Forelimb muscle (tissue), 1 donor: ENCODE measurements at regions not wholly inside any gene's neighbourhood (a gene's known extent, or its start where the extent isn't known, plus 50 kb on each side); places are given as distances from the start of the nearest gene placed in this dataset.
A peak's percentile ranks its signal among the peaks of the same experiment; 100 is the strongest.

Source experiments
- DNase-seq: peaks from one replicate; pipeline ENCODE4 v3.0.0-alpha.2; 2013; ENCODE audit warnings: low read depth

DNA sequence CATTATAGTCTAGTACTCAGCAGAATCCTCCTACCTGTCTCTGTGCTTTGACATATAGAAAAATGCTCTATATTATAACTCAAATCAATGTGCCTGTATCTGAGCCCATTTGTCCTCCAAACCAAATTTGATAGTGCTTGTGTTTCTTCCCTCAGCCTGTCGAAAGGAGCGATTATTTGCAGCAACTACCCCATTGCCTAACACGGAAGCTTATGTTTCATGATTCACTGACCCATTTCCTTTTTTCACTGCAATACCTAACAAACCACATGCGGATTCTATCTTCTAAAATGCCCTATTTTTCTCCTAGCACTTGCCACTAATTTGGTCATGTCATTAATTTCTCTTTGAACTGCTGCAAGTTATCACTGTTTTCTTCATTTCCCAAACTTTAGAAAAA lies 1220.6 kb upstream of the CADM2 start:
- DNase-seq = no peak

DNA sequence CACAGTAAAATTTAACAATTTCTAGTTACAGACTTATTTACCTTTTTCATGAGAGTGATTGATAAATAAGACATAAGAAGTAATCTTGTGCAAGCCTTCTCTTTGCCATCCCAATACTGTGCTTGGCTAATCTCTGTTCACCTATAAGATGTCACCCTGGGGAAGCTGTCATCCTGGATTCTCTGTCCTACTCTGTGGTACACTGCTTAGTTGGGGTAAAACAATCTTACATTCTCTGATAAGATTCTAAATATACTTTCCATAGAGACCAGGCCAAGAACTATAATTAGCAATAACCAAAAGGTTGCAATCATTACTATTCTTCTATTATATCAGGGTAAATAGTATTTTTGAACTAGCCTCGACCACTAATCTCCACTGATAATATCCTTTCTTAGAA lies 1218.3 kb upstream of the CADM2 start:
- DNase-seq = no peak

DNA sequence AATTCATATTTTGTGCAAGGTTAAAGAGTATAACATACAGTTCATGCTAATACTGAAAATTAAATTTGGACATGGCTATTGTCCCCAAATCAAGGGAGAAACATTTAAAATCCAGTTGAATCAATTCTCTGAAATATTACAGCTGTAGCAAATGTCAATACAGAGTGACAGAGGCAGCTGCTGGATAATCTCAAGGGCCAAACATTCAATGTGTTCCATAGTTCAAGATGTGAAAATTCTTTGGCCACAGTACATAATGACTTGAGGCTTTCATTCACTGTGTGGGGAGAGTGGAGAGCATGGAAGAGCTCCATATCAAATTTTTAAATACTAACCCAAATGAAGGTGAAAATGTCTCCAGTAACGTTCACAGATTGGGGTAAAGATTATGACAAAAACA lies 1192.8 kb upstream of the CADM2 start:
- DNase-seq = no peak

DNA sequence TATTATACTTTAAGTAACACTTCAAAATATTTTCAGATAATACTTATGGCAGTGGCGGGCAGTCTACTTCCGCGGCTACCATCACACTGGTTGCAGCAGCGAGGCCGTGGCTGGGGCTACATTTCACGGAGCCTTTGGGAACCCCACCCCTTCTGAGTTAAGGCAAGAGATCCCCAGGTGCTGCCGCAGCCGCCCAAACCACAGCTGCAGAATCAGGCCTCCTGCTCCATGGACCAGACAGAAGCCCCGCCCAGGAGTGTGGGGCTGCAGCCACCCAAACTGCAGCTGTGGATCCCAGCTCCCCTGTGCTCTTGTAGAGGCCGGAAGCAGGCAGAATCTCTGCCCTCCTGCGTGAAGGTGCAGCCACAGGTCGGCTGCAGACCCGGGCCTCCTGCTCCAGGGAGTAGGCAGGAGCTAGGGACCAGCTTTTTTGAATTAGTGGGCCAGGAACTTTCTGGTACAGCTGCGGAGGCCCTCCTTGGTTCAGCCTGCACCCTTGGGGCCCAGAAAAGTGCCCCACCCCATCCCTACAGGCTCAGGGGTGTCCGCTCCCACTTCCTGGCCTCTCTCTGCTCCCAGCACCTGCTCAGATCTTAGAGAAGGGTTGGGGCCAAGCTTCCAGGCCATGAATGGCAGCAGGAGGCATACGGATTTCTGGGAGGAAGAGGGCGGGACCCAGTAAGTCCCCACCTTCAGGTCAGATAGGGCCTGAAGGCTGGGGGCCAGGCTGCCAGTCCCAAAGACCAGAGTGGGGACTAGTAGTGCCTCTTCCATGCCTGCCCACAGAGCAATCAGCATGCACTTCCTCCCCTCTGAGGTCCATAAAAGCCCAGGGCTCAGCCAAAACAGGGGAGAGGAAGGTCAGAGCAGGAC lies 1188.8 kb upstream of the CADM2 start:
- no peak for DNase-seq

DNA sequence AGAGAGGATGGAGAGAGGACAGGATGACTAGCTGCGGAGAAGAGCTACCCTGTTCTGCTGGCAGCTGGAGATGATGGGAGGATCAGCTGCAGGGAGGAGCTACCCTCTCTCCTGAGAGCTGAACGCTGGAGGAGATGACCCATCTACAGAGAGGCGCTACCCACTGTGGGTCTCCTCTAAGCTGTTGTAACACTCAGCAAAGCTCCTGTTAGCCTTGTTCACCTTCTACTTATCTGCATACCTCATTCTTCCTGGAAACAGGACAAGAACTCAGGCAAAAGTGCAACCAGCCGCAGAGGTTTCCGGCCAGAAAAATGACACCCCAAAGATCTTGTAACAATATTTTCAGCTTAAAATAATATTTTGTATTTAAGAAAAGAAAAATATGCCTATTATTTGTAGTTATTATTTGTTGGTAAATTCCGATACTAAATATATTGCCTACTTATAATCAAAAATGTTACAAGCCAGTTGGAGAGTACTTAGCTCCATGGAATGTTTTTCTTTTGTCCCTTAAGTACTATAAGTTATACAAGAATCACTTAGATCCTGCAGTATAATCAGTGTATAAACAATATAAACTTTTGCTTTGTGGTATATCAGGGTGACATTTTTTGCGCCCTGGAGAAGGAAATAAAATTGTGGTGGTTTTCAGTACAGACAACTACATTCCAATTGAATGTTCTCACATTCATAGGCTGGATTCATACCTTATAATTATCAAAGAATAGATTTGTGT lies 1188.0 kb upstream of the CADM2 start:
- no peak for DNase-seq

DNA sequence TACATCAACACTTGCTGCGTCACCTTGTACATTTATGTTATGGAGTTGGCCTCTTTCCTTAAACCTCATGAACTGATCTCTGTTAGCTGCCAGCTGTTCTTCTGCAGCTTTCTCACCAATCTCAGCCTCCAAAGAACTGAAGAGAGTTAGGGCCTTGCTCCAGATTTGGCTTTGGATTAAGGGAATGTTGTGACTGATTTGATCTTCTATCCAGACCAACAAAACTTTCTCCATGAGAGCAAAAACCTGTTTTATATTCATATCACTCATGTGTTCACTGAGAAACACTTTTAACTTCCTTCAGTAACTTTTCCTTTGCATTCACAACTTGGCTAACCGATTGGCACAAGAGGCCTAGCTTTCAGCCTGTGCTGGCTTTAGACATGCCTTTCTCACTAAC lies 1156.0 kb upstream of the CADM2 start:
- no peak for DNase-seq

DNA sequence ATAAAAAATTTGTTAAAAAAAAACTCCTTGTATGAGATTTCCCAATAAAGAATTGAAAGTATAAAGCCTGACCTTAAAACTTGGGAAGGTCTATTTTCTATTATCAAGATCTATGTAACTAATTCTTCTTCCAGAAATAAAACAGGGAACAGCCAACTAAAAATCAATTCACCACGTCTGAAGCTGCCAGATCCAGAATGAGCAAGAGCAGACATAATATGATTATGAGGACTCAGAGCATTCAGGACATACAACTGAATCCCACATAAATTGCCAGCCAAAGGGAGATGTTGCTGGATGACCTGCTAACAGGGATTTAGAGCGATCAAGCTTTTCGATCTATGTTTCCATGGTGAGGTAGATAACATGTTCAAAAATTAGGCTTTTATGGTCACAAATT lies 1151.3 kb upstream of the CADM2 start:
- DNase-seq = no peak

DNA sequence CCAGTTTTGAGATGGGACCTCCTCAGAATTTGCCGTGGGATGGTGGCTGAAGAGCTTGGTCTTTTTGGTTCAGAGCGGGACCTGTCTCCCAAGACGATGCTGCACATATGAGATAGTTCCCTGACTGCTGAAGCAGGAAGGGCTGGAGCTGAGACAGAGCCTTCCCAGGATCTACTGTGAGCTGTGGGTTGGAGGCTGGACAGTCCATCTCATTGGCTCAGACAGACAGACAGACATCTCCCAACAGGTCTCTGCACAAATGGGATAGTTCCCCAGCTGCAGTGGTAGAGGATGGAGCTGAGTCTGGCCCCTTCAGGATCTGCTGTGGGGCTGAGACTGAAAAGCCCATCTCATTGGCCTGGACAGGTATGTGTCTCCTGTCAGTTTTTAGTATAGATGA lies 1145.6 kb upstream of the CADM2 start:
- no peak for DNase-seq

DNA sequence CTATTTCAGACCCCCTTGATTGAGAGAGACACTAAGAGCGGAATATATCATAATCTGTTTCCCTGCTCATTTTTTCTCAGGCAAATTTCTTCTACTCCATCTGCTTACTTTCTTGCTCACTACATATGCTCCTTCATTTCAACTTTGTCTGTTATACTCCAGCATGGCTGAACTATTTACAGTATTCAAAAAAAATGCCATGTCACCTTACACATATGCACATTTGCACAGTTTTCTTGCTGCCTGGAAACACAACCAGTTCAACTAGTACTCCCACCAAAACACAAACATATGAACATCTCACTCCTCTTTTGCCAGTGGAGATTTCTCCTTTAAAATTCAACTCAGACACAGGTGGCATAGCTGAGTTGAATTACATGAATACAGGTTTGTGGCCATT lies 1142.1 kb upstream of the CADM2 start:
- no peak for DNase-seq

DNA sequence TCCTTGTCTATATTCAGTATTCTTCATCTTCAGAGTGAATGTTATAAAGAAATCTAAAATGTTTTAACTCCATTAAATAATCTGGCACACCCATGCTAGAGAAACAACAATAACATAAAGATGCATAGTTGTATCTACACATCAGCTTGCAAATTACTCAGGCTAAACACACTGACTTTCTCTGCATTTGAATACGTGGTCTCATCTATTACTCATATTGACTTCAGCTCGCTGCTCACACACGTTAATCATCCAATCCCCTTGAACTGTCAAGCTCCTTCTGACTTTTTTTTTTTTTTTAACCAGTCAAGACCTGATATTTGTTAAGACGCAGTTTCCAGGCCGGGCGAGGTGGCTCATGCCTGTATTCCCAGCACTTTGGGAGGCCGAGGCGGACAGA lies 1137.3 kb upstream of the CADM2 start:
- no peak for DNase-seq

DNA sequence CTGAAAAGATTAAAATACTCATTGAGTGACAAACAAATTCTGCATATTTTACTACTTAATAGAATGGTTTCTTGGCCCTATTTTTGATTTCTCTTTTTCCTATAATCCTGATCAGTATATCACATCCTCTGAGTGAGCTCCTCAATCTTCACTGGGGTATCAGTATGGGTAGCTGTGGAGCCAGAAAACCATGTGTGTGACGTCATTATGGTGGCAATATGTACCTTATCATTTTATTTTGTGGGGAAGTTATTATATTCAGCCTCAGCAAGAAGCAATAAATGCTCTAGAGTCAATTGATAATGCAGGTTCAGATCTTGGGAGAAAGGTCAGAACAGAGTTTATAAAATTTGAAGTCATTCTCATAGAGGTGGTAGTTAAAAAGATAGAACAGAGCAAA lies 1135.7 kb upstream of the CADM2 start:
- no peak for DNase-seq

DNA sequence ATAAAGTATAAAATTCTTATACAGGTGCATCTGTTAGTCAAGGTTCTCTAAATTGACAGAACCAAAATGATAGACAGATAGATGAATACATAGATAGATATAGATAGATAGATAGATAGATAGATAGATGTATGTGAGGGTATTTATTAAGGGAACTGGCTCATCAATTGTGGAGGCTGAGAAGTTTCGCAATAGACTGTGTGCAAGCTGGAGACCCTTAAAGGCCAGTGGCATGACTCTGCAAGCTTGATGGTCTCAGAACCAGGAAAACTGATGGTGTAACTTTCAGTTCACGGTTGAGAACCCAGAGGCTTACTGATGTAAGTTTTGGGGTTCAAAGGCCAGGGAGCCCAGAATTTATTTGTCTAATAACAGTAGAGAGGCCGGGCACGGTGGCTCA lies 1123.7 kb upstream of the CADM2 start:
- no peak for DNase-seq

DNA sequence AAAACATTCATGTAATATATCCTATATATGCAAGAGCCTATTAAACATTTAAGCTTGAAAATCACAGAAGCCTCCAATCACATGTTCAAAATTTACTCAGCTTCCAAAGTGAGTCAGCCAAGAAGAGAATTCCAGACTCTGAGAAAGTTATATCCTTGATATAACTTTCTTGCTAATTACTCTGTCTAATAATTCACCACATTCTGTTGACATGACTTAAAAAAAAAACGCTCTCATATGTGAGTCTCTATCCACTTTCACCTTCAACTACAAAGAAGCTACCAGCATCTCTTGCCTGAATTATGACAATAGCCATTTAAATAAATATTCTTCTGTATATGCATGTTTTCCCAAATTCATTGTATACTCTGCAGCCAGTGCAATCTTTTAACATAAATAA lies 1116.3 kb upstream of the CADM2 start:
- DNase-seq = no peak

DNA sequence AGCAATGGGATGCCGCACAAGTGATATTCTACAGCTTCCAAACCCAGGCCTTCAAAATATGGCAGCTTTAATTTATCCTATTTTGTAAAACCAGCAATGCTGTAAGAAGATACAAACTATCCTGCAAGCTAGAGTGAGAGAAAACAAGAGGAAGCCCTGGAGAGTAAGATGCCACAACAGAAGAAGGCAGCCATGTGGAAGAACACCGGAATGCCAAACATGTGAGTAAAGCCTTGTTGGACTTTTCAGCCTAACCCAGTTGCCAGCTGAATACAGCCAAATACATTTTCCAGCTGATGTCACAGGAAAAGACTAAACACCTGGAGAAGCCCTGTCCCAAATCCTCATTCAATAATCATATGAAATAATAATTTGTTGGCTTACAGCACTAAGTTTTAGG lies 1115.1 kb upstream of the CADM2 start:
- no peak for DNase-seq

DNA sequence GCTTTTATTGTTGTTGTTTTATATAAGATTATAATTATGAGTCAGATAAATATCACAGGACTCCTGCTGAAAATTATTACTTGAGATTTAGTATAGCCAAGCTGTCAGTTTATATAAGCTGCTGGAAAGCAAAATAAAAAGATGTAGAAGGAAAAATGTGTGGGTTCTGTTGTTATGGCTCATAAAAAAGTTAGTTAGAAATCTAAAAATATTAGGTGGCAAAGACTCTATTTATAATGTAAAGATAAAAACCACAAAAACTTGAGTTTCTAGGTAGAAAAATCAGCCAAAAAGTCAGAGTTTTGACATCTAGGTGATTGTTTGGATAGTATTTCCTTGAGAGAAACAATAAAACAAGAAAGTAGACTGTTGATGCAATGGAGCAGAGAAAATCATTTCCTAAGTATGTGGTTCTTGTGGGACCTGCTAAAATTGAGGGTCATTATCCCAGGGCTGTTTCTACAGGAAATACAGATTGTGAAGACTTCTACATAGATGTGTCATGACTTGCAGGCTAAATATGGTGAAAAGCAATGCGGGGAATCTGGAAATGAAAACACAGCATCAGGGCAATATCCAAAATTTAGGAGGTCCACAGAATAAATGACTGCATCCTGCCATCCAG lies 1109.6 kb upstream of the CADM2 start:
- no peak for DNase-seq

DNA sequence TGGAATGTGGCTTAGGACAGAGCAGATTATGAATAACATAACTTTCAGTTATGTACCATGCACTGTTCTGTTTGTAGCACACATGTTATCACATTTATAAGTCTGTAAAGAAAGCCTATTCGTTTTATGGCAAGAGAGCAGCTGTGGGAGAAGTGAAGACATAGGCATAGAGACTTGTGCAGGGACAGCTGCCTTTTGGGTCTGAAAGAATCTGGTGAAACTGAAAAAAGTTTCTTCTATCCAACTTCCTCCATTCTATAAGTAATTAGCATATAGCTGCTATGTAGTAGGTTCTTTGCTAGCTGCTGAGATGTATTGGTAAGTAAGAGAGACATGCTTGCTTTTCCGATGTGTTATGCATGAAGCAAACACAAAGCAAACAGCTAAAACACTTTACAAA lies 1095.4 kb upstream of the CADM2 start:
- DNase-seq = no peak

DNA sequence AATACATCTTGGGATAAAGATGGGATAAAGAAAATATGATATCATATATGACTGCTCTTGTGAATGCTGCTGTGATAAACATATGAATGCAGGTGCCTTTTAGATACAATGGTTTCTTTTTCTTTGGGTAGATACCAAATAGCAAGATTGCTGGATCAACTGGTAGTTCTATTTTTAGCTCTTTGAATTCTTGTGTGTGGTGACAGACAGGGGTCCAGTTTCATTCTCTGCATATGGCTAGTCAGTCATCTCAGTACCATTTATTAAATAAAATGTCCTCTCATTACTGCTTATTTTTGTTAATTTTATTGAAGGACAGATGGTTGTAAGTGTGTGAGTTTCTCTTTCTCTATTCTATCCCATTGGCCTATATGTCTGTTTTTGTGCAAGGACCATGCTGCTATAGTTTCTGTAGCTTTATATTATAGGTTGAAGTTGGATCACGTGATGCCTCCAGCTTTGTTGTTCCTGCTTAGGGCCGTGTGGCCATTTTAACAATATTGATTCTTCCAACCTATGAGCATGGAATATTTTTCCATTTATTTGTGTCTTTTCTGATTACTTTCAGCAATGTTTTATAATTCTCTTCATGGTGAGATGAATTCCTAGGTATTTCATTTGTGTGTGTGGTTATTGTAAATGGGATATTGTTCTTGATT lies 1089.8 kb upstream of the CADM2 start:
- no peak for DNase-seq

DNA sequence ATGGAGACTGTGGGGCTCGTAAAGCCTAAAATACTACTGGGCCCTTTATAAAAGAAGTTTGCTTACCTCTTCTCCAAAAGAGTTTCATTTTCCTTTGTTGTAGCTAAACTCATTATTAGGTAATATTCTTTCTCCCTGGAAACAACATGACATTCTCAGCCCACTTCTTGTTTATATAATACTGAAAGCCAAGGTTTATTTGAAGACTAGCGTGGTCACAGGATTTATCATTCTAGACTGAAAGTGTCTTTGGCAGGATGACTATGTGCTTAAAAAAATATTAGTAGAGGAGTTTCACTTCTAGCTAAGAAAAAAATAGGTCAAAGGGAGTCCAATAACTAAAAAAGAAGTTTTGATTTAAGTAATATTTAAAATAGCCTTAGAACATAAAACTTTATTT lies 1085.2 kb upstream of the CADM2 start:
- no peak for DNase-seq

DNA sequence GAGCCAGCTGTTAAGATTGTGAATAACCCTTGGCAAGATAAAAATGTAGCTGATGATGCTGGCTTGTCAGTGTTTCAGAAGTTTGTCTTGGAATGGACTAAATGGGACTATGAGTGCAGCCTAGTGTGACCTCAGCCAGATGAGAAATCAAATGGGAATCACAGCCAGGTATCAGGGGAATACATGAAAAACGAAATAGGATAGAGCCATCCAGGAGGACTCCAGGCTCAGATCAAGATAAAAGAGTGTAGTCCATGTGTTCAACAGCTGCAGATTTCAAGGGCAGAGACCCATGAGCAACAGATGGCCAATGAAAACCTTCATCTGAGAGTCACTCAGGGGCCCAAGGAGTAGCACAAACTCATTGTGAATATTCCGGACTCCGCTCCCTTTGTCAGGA lies 1080.9 kb upstream of the CADM2 start:
- peak; percentile 13 for DNase-seq

DNA sequence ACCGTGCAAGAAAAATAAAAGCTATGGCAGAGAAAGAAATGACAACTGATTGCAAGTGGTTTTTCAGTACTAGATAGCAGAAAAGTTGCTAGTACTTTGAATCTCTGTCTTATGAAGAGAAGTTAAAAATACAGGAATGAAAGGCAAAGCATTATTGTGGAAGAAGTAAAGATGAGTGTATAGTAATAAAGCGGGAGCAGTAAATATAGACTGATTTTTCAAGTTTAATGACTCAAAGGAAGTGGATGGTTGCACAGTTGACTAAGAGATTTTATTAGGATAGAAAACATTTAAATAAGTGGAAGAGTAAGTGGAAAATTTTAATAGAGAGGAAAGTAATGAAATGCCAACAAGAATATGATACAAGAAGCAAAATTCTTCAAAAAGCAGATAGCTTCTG lies 1076.1 kb upstream of the CADM2 start:
- DNase-seq = no peak

DNA sequence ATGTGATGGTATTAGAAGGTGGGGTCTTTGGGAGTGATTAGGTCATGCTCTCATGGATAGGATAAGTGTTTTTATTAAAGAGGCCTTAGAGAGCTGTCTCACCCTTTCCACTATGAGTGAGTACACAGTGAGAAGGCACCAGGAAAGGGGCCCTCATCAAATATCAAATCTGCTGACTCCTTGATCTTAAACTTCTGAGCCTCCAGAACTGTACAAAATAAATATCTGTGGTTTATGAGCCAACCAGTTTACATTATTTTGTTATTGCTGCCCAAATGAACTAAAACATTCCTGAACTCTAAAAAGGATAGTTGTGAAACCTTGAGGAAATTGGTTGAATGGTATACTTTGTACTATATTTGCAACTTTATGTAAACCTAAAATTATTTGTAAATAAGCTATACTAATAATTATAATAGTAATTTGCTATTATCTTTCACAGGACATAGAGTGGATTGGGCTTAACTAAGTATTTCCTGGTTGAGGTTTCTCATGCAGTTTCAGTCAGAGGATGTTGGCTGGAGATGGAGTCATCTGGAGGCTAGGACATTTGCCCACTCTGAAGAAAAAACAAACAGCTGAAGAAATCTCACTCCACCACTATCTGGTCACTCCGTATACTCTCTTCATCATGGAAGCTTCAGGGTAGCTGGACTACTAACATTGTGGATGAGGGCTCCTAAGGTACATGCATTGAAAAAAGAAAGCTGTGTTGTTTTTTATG lies 1068.6 kb upstream of the CADM2 start:
- no peak for DNase-seq

DNA sequence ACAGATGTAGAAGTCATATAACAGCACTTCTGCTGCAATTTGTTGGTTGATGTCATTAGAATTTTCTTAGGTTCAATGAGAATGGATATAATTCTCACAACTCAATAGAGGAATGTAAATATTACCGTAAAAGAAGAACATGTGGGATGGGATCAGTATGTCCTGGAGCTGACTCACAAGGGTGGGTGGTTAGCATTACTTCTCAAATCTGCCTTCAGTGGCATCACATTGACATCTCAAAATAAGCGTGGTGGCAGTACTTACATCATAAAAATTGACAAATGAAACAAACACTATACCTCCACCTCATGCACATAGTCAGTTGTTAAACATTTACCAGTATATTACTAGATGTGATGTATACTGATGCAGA lies 1068.0 kb upstream of the CADM2 start:
- DNase-seq = no peak
